CD4-positive, CD25-positive, alpha-beta regulatory T cell (primary cell): ENCODE measurements at regions not wholly inside any gene's neighbourhood (a gene's known extent, or its start where the extent isn't known, plus 50 kb on each side); places are given as distances from the start of the nearest gene placed in this dataset.

Experiments used
- ATAC-seq, 2 donors: fragments of 150-1000 bp; cut with Tn5 transposase; one replicate each; pipeline ENCODE4 v1.10.0; 2021; ENCODE audit warnings: low read depth in 2 of 2, moderate number of reproducible peaks in 2 of 2, moderate library complexity in 1 of 2
- DNase-seq, 3 donors: peaks; one replicate each; pipeline versions ENCODE4 v3.0.0 to v3.0.0-alpha.2; 2012 to 2022; ENCODE audit warnings: mixed read lengths in 1 of 3
- H3K27ac ChIP-seq: one replicate; pipeline ENCODE4 v1.7.0; 2013; ENCODE audit warnings: mild to moderate bottlenecking, low read length; ENCODE audit not compliant: insufficient read depth, poor library complexity, severe bottlenecking
- H3K27me3 ChIP-seq: one replicate; pipeline ENCODE4 v1.7.0; 2013; ENCODE audit warnings: low read length; ENCODE audit not compliant: control insufficient read depth, insufficient read depth
- H3K36me3 ChIP-seq: one replicate; pipeline ENCODE4 v1.7.0; 2013; ENCODE audit warnings: mild to moderate bottlenecking, low read length, moderate library complexity; ENCODE audit not compliant: control insufficient read depth, insufficient read depth
- H3K4me1 ChIP-seq: 2 replicates; pipeline ENCODE4 v1.7.0; 2013; ENCODE audit warnings: mild to moderate bottlenecking, low read length; ENCODE audit not compliant: insufficient read depth, control insufficient read depth, poor library complexity, severe bottlenecking
- H3K4me3 ChIP-seq: one replicate; pipeline ENCODE4 v1.7.0; 2013; ENCODE audit warnings: low read depth, mild to moderate bottlenecking, low read length, moderate library complexity
- H3K9me3 ChIP-seq, 2 experiments: 1 replicate in 1 of 2; 2 replicates in 1 of 2; pipeline ENCODE4 v1.7.0; 2013; ENCODE audit warnings: low read length in 2 of 2, mild to moderate bottlenecking in 1 of 2, moderate library complexity in 1 of 2; ENCODE audit not compliant: control insufficient read depth in 2 of 2
- H3K27ac Mint-ChIP-seq, 3 donors: one replicate each; pipeline ENCODE4 v1.8.0; 2020 to 2022; ENCODE audit warnings: mild to moderate bottlenecking in 3 of 3, mixed read lengths in 3 of 3, moderate library complexity in 2 of 3
- H3K27me3 Mint-ChIP-seq: one replicate; pipeline ENCODE4 v1.8.0; 2022; ENCODE audit warnings: mild to moderate bottlenecking, mixed read lengths
- H3K36me3 Mint-ChIP-seq: one replicate; pipeline ENCODE4 v1.8.0; 2020; ENCODE audit warnings: mixed read lengths
- H3K4me1 Mint-ChIP-seq, 4 donors: one replicate each; pipeline ENCODE4 v1.8.0; 2020 to 2022; ENCODE audit warnings: mixed read lengths in 4 of 4, mild to moderate bottlenecking in 1 of 4
- H3K4me3 Mint-ChIP-seq, 4 donors: one replicate each; pipeline ENCODE4 v1.8.0; 2020 to 2022; ENCODE audit warnings: mild to moderate bottlenecking in 4 of 4, mixed read lengths in 4 of 4, moderate library complexity in 3 of 4
- H3K9me3 Mint-ChIP-seq, 7 donors: one replicate each; pipeline ENCODE4 v1.8.0; 2020 to 2022; ENCODE audit warnings: mixed read lengths in 7 of 7, mild to moderate bottlenecking in 3 of 7, moderate library complexity in 2 of 7

DNA sequence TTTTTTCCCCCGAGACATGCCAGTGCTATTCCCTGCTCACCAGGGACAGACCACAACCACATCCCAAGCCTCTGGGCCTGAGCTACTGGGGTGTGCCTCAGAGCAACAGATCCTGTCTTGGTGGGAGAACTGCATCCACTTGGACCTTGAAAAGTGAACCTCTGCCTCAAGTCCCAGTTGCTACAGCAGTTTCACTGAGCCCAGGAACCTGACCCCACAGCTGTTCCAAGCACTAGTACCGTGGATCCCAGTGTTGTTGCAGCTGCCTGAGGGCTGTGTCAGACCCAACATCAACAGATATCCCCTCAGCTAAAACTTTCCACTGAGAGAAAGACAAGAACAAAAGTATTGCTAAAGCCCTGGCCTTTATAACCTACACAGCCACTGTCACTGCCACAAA, 373.0 kb downstream of the PLPP3 start:
- Histone ChIP-seq H3K36me3 (no peaks in the 10 kb centered on the region), H3K27me3 (no peaks in the 10 kb centered on the region), H3K27ac (no peak overlapping the region), H3K4me1 (no peaks in the 10 kb centered on the region), H3K4me3 (no peak overlapping the region), H3K9me3 (no peaks in the 10 kb centered on the region)
- no peaks in the 10 kb centered on the region for H3K27me3 Mint-ChIP-seq
- peaks cover 0 to 9% (median 2%) of the 10 kb centered on the region in 7 donors for H3K9me3 Mint-ChIP-seq
- H3K4me3 Mint-ChIP-seq: no peak overlapping the region
- ATAC-seq: no peak
- H3K36me3 Mint-ChIP-seq: no peaks in the 10 kb centered on the region
- H3K27ac Mint-ChIP-seq: no peak overlapping the region
- DNase-seq: no peak
- H3K4me1 Mint-ChIP-seq: no peaks in the 10 kb centered on the region

DNA sequence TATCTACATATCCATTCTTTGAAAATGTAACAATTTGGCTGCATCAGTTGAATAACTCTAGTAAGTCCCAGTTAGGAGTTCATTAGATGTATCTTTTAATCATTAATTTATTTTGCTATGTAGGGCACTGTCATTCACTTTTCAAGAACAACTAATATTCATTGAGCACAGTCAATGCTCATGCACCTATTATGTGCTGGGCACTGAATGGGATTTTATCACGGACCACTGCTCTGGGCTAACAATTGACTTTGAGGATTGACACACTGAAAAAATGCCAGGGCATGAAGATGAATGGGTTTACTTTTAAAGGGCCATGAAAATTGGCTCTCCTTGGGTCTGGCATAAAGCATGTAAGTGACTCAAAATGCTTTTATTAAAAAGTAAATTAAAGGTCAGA, 375.2 kb downstream of the PLPP3 start:
- Mint-ChIP-seq H3K4me3 (no peak overlapping the region), H3K27me3 (no peaks in the 10 kb centered on the region), H3K36me3 (no peaks in the 10 kb centered on the region), H3K9me3 (peaks cover 0 to 6% (median 2%) of the 10 kb centered on the region in 7 donors), H3K4me1 (no peaks in the 10 kb centered on the region), H3K27ac (no peak overlapping the region)
- ATAC-seq (no peak), DNase-seq (no peak)
- no peak overlapping the region for H3K4me3 ChIP-seq
- H3K4me1 ChIP-seq: no peaks in the 10 kb centered on the region
- H3K9me3 ChIP-seq: no peaks in the 10 kb centered on the region
- no peaks in the 10 kb centered on the region for H3K36me3 ChIP-seq
- H3K27ac ChIP-seq: no peak overlapping the region
- H3K27me3 ChIP-seq: no peaks in the 10 kb centered on the region

DNA sequence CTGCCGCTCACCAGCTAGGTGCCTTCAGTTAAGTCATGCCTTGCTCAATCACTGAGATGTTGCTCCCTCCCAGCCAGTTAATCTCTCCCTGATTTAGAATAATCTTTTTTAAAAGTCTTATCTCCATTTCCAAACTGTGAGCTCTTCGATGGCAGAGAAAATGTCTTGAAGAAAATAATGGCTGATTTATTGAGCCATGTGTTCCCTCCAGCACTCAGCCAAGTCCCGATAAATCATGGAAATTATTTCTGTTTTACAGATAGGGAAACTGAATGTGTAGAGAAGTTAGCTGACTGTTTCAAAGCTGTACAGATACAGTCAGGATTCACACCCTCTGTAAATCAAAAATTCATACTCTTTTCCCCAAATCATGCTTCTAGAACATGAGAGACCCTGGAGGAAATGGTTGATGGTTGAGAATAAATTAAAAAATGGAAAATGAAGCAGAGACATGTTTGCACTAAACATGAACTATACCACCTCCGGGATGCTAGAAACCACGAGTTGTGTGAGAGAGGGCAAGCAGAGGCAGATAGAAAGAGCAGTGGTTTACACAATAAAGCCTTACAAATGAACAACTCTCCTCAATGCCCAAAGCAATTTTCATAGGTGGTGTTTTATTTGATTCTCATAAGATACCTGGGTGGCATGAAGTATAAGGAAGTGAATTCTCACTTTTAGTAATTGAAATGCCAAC, 376.4 kb downstream of the PLPP3 start:
- Mint-ChIP-seq H3K4me1 (no peaks in the 10 kb centered on the region), H3K27me3 (no peaks in the 10 kb centered on the region), H3K4me3 (no peak overlapping the region), H3K27ac (no peak overlapping the region), H3K9me3 (peaks cover 0 to 6% (median 2%) of the 10 kb centered on the region in 7 donors), H3K36me3 (no peaks in the 10 kb centered on the region)
- H3K27ac ChIP-seq: no peak overlapping the region
- no peaks in the 10 kb centered on the region for H3K4me1 ChIP-seq
- no peaks in the 10 kb centered on the region for H3K36me3 ChIP-seq
- H3K9me3 ChIP-seq: no peaks in the 10 kb centered on the region
- H3K27me3 ChIP-seq: no peaks in the 10 kb centered on the region
- DNase-seq (no peak), ATAC-seq (no peak)
- no peak overlapping the region for H3K4me3 ChIP-seq

DNA sequence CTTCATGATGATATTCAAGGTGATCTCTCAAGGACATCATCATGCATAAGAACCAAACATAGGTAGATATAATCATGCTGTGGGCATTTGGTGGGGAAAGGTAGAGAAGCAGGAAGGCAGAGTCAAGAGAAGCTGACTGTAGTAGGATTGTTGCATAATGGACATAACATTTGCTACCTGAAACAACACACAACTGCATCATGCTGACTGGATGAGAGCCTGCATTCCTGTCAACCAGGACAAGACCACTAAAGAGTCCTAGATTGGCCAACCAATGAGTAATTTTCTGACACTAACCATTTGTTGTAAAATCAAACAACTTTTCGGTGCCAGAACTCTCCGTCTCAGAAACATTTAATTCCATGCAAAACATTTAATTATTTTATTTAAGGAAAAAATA, 377.2 kb downstream of the PLPP3 start:
- no peak overlapping the region for H3K4me3 ChIP-seq
- peaks cover 0 to 6% (median 2%) of the 10 kb centered on the region in 7 donors for H3K9me3 Mint-ChIP-seq
- no peak overlapping the region for H3K4me3 Mint-ChIP-seq
- no peak overlapping the region for H3K27ac ChIP-seq
- ATAC-seq (no peak), DNase-seq (no peak)
- H3K9me3 ChIP-seq: no peaks in the 10 kb centered on the region
- H3K4me1 ChIP-seq: no peaks in the 10 kb centered on the region
- H3K27ac Mint-ChIP-seq: no peak overlapping the region
- H3K36me3 Mint-ChIP-seq: no peaks in the 10 kb centered on the region
- H3K4me1 Mint-ChIP-seq: no peaks in the 10 kb centered on the region
- no peaks in the 10 kb centered on the region for H3K27me3 Mint-ChIP-seq
- H3K27me3 ChIP-seq: no peaks in the 10 kb centered on the region
- H3K36me3 ChIP-seq: no peaks in the 10 kb centered on the region

DNA sequence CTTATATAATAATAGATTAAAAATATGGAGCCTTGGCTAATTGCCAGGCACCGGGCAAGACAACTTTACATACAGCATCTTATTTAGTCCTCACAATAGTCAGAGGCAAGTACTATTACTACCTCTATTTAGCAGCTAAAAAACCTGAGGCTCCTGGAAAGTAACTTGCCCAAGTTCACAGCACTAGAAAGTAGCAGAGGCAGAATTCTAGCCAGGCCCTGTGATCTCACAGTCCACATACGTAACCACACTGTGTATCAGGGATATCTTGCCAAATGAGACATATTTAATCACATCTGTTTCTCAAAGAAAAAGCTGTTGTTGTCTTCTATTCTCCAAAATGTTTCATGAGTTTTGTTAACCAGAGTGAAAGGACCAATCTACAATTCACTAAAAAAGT, 378.5 kb downstream of the PLPP3 start:
- no peak for DNase-seq
- Histone ChIP-seq H3K4me3 (no peak overlapping the region), H3K27me3 (no peaks in the 10 kb centered on the region), H3K36me3 (no peaks in the 10 kb centered on the region), H3K4me1 (no peaks in the 10 kb centered on the region), H3K27ac (no peak overlapping the region), H3K9me3 (no peaks in the 10 kb centered on the region)
- Mint-ChIP-seq H3K27ac (no peak overlapping the region), H3K4me3 (no peak overlapping the region), H3K27me3 (no peaks in the 10 kb centered on the region), H3K4me1 (no peaks in the 10 kb centered on the region), H3K9me3 (peaks cover 0 to 2% (median 0%) of the 10 kb centered on the region in 7 donors), H3K36me3 (no peaks in the 10 kb centered on the region)
- ATAC-seq: no peak

DNA sequence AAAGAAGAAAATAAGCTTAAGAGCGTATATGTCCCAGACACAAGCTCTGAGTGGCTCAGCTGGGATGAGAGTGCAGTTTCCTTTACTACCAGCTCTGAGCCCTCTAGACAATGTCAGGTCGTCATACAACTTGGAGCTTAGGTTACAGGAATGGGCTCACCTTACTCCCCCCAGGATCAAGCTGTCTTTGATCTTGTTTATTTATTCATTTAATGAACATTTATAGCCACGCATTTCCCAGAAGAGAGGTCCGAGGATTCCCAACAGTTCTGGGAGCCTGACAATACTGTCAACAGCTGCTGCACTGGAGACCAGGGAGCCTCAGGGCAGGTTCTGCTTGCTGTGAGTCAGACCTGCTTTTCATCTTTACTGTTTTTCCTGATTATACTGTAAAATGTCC, 378.9 kb downstream of the PLPP3 start:
- Mint-ChIP-seq H3K36me3 (no peaks in the 10 kb centered on the region), H3K27ac (no peak overlapping the region), H3K9me3 (peaks cover 0 to 2% (median 0%) of the 10 kb centered on the region in 7 donors), H3K4me3 (no peak overlapping the region), H3K4me1 (no peaks in the 10 kb centered on the region), H3K27me3 (no peaks in the 10 kb centered on the region)
- Histone ChIP-seq H3K27ac (no peak overlapping the region), H3K27me3 (no peaks in the 10 kb centered on the region), H3K4me1 (no peaks in the 10 kb centered on the region), H3K4me3 (no peak overlapping the region), H3K36me3 (no peaks in the 10 kb centered on the region), H3K9me3 (no peaks in the 10 kb centered on the region)
- ATAC-seq (no peak), DNase-seq (no peak)

DNA sequence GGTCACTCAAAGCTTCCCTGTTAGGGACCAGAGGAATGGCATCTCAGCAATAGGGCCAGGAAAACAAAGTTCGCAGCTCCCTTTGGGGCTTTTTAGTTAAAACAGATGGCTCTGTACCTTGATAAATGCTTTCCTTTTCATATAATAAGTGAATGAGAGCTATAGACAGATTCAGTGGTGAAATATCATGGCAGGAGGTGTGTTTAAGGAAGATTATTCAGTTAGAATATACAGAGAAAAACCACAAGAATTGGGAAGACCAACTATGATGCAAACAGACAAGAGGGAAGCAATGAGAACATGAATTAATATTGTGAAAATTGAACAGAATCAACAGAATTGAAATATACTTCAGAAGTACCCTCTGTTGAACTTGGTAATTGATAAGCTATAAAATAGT, 379.4 kb downstream of the PLPP3 start:
- H3K4me3 Mint-ChIP-seq: no peak overlapping the region
- peaks cover 0 to 2% (median 0%) of the 10 kb centered on the region in 7 donors for H3K9me3 Mint-ChIP-seq
- H3K36me3 Mint-ChIP-seq: no peaks in the 10 kb centered on the region
- ATAC-seq (no peak), DNase-seq (no peak)
- H3K36me3 ChIP-seq: no peaks in the 10 kb centered on the region
- no peak overlapping the region for H3K27ac Mint-ChIP-seq
- H3K27ac ChIP-seq: no peak overlapping the region
- H3K4me3 ChIP-seq: no peak overlapping the region
- no peaks in the 10 kb centered on the region for H3K4me1 Mint-ChIP-seq
- H3K27me3 Mint-ChIP-seq: no peaks in the 10 kb centered on the region
- H3K9me3 ChIP-seq: no peaks in the 10 kb centered on the region
- H3K4me1 ChIP-seq: no peaks in the 10 kb centered on the region
- H3K27me3 ChIP-seq: no peaks in the 10 kb centered on the region

DNA sequence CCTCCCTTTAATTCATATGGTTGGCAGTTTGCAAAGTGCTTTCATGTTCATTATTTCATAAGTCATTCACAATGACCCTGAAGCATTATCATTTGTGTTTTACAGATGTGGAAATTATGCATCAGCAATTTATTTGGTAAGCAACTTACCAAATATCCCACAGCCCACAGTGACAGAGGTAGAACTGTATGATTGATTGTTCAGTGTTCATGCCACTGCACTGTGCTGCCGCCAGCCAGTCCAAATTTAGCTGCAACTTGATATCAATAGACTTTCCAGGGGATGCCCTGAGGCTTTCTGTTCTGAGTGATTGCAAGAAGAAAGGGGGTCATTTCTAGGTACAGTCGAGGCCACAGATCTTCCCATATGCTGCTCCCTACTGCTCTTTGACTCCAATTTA, 380.3 kb downstream of the PLPP3 start:
- Histone ChIP-seq H3K27ac (no peak overlapping the region), H3K36me3 (no peaks in the 10 kb centered on the region), H3K4me3 (no peak overlapping the region), H3K27me3 (no peaks in the 10 kb centered on the region), H3K4me1 (no peaks in the 10 kb centered on the region), H3K9me3 (no peaks in the 10 kb centered on the region)
- H3K36me3 Mint-ChIP-seq: no peaks in the 10 kb centered on the region
- no peaks in the 10 kb centered on the region for H3K4me1 Mint-ChIP-seq
- no peaks in the 10 kb centered on the region for H3K27me3 Mint-ChIP-seq
- H3K27ac Mint-ChIP-seq: no peak overlapping the region
- no peak overlapping the region for H3K4me3 Mint-ChIP-seq
- ATAC-seq (no peak), DNase-seq (no peak)
- H3K9me3 Mint-ChIP-seq: peaks cover 0 to 2% (median 0%) of the 10 kb centered on the region in 7 donors
